GM20000 (cell line): ENCODE measurements at regions not wholly inside any gene's neighbourhood (a gene's known extent, or its start where the extent isn't known, plus 50 kb on each side); places are given as distances from the start of the nearest gene placed in this dataset.

Experiments
- DNase-seq: peaks from one replicate; pipeline ENCODE4 v3.0.0; 2012; ENCODE audit warnings: low spot score
- TF ChIP-seq, protein P1 (sequence below): IDR thresholded peaks from 2 replicates; pipeline ENCODE4 v1.5.1; 2012; ENCODE audit warnings: mild to moderate bottlenecking, control low read depth; ENCODE audit errors: extremely low read depth, missing control alignments

GRCh38 chr17:72517413-72518158 lies 396.8 kb downstream of the SOX9 start:
- TF ChIP-seq, protein P1, sequence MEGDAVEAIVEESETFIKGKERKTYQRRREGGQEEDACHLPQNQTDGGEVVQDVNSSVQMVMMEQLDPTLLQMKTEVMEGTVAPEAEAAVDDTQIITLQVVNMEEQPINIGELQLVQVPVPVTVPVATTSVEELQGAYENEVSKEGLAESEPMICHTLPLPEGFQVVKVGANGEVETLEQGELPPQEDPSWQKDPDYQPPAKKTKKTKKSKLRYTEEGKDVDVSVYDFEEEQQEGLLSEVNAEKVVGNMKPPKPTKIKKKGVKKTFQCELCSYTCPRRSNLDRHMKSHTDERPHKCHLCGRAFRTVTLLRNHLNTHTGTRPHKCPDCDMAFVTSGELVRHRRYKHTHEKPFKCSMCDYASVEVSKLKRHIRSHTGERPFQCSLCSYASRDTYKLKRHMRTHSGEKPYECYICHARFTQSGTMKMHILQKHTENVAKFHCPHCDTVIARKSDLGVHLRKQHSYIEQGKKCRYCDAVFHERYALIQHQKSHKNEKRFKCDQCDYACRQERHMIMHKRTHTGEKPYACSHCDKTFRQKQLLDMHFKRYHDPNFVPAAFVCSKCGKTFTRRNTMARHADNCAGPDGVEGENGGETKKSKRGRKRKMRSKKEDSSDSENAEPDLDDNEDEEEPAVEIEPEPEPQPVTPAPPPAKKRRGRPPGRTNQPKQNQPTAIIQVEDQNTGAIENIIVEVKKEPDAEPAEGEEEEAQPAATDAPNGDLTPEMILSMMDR: no peak
- DNase-seq: no peak

GRCh38 chr17:72518159-72518732 lies 397.4 kb downstream of the SOX9 start:
- TF ChIP-seq, protein P1: no peak
- no peak for DNase-seq

DNA sequence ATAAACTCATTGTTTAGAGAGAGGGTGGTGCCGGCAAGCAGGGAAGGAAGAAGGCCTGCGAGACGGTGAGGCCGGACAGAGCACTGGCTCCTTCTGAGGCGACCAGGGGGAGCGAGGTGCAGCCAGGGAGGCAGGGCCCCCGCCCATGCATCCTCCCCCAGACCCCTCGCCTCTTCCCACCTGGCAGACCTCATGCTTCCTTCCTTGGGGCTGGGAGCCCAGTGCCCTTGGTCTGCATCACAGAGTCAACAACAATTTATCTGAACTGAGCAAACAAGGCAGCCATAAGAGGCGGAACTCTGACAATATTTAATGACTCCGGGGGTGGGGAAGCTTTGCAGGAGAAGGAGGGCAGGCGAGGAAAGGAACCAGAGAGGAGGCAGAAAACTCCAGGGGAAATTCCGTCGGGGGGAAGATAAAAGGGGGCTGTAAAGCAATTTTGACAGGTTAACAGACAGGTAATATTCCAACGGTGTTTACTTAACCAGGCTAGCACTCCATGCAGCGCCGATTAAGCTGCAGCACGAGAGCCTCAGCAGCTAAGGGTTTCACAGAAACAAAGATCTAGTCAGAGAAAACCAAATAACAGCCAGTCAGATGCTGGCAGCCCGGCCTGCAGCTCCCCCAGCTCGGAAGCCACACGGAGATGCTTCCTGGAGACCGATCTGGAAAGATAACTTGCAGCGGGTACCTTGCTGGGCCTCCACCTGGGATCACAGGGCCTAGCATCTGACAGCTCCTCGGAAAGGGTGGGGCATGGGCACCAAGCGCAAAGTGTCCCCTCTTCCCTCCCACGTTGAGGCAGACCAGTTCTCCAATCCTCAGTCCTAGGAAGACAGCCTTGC lies 398.2 kb downstream of the SOX9 start:
- no peak for DNase-seq
- TF ChIP-seq, protein P1: no peak

DNA sequence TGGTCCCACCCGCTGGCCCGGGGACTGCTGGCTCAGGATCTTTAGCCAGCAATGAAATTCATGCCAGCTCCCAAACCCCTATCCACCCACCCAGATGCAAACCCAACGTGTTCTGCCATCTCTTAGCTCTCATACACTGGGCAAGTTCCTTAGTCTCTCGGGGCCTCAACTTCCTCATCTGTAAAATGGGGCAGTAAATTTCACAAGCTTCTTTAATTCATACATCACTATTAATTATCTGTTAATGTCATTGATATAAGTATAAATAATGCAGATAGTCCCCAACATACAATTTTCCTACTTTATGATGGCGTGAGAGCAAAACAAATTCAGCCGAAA lies 398.7 kb downstream of the SOX9 start:
- TF ChIP-seq, protein P1: no peak
- no peak for DNase-seq

GRCh38 chr17:72520665-72521303 lies 400.0 kb downstream of the SOX9 start:
- DNase-seq: no peak

DNA sequence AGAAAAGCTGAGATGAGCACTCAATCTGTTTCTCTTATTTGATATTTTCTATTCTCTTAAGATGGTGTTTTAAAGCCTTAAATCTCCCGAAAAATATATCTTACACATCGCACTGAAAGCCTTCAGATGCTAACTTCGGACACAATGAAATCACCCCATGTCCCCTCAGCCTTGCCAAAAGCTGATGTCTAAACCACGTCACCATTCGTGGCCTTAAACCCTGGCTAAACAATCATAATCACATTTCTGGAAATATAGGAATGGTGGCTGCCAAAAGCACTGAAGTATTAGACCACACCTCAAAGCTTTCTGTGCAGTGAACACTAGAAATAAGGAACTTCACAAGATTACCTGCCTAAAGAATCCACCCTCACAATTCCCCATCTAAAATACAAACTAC lies 402.7 kb downstream of the SOX9 start:
- TF ChIP-seq, protein P1: no peak
- no peak for DNase-seq

More at GRCh38 chr17:72520665-72521303, 400.0 kb downstream of the SOX9 start:
- TF ChIP-seq, protein P1: no peak
